HEK293 (cell line): ENCODE measurements at regions not wholly inside any gene's neighbourhood (a gene's known extent, or its start where the extent isn't known, plus 50 kb on each side); places are given as distances from the start of the nearest gene placed in this dataset.

ENCODE experiments used
- RBAK ChIP-seq: fragments of 450-650 bp; formaldehyde crosslinking; IDR thresholded peaks from 2 replicates; pipeline ENCODE4 v1.5.1; 2016; ENCODE audit warnings: missing biosample characterization, missing genetic modification characterization
- ZNF175 ChIP-seq: fragments of 450-650 bp; formaldehyde crosslinking; IDR thresholded peaks from 2 replicates; pipeline ENCODE4 v1.5.1; 2016; ENCODE audit warnings: missing biosample characterization, missing genetic modification characterization
- ZNF335 ChIP-seq: fragments of 450-650 bp; formaldehyde crosslinking; conservative IDR thresholded peaks from 2 replicates; pipeline ENCODE4 v1.5.1; 2016; ENCODE audit warnings: missing biosample characterization, missing genetic modification characterization
- ZNF473 ChIP-seq: fragments of 450-650 bp; formaldehyde crosslinking; IDR thresholded peaks from 2 replicates; pipeline ENCODE4 v1.5.1; 2017; ENCODE audit warnings: missing biosample characterization, missing genetic modification characterization
- ZNF529 ChIP-seq: fragments of 450-650 bp; formaldehyde crosslinking; IDR thresholded peaks from 2 replicates; pipeline ENCODE4 v1.5.1; 2017; ENCODE audit warnings: missing genetic modification characterization, missing biosample characterization; ENCODE audit not compliant: insufficient replicate concordance
- TF ChIP-seq, protein P1 (sequence below): fragments of 450-650 bp; formaldehyde crosslinking; IDR thresholded peaks from 2 replicates; pipeline ENCODE4 v1.5.1; 2016; ENCODE audit warnings: missing biosample characterization, missing genetic modification characterization
- TF ChIP-seq, protein P2 (sequence below): fragments of 450-650 bp; formaldehyde crosslinking; IDR thresholded peaks from 2 replicates; pipeline ENCODE4 v1.5.1; 2016; ENCODE audit warnings: missing biosample characterization, missing genetic modification characterization, low read depth

DNA sequence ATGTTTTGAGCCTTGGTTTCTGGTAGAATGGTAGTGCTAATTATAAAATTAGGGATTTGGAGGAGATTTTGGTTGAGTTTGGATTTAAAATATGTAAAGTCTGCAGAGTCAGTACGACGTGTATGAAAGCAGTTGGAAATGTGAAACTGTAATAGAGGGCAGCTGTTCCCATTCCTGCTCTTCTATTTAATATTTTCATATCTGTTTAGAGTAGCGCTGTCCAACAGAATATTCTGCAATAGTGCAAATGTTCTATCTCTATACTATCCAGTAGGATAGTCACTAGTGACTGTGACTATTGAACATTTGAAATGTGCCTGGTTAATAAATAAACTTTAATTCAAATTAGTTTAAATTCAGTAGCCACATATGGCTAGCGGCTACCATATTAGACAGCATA, 443.4 kb upstream of the SOX9 start:
- no peak for TF ChIP-seq ZNF175
- TF ChIP-seq, protein P1, sequence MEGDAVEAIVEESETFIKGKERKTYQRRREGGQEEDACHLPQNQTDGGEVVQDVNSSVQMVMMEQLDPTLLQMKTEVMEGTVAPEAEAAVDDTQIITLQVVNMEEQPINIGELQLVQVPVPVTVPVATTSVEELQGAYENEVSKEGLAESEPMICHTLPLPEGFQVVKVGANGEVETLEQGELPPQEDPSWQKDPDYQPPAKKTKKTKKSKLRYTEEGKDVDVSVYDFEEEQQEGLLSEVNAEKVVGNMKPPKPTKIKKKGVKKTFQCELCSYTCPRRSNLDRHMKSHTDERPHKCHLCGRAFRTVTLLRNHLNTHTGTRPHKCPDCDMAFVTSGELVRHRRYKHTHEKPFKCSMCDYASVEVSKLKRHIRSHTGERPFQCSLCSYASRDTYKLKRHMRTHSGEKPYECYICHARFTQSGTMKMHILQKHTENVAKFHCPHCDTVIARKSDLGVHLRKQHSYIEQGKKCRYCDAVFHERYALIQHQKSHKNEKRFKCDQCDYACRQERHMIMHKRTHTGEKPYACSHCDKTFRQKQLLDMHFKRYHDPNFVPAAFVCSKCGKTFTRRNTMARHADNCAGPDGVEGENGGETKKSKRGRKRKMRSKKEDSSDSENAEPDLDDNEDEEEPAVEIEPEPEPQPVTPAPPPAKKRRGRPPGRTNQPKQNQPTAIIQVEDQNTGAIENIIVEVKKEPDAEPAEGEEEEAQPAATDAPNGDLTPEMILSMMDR: no peak
- TF ChIP-seq RBAK (tag by site-specific recombination): no peak
- TF ChIP-seq ZNF335 (tag by site-specific recombination): no peak
- TF ChIP-seq, protein P2, sequence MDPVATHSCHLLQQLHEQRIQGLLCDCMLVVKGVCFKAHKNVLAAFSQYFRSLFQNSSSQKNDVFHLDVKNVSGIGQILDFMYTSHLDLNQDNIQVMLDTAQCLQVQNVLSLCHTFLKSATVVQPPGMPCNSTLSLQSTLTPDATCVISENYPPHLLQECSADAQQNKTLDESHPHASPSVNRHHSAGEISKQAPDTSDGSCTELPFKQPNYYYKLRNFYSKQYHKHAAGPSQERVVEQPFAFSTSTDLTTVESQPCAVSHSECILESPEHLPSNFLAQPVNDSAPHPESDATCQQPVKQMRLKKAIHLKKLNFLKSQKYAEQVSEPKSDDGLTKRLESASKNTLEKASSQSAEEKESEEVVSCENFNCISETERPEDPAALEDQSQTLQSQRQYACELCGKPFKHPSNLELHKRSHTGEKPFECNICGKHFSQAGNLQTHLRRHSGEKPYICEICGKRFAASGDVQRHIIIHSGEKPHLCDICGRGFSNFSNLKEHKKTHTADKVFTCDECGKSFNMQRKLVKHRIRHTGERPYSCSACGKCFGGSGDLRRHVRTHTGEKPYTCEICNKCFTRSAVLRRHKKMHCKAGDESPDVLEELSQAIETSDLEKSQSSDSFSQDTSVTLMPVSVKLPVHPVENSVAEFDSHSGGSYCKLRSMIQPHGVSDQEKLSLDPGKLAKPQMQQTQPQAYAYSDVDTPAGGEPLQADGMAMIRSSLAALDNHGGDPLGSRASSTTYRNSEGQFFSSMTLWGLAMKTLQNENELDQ (tag by site-specific recombination): no peak
- no peak for TF ChIP-seq ZNF529 (tag by site-specific recombination)
- no peak for TF ChIP-seq ZNF473 (tag by site-specific recombination)
